ENCODE measurements at regions not wholly inside any gene's neighbourhood (a gene's known extent, or its start where the extent isn't known, plus 50 kb on each side); places are given as distances from the start of the nearest gene placed in this dataset.

DNA sequence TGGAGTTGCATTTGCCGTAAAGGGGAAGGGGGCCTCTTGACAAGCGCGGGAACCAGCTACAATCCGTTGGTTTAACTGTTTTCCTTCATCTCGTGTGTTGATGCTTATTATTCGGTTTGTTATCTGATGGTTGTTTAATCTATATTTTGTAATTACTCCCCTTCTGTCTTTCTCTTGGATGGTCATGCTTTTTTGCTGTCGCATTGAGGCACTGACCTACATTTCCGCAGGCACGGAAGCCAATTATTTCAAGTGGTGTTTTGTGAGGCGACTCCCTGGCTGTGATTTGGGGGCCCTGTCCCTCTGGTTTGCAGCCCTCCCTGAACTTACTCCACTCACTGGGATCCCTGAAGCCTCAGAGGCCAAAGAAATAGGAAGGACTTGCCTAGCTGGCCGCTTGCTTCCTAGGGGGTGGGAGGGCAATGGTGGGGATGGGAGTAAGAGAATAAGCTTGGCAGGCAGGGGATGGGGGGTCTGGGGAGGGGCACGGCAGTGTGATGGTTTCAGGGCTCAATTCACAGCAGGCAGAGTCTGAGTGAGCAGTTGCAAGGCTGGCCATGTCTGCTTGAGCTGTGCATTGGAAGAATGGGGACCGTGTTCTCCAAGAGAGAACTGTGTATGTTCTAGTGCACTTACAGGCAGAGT is 165.8 kb upstream of the B3GAT1 start:
- no peak for ATAC-seq
- intact Hi-C loops (cut with DNase I, micrococcal nuclease) = no loop called here
- DNase-seq = no peak

DNA sequence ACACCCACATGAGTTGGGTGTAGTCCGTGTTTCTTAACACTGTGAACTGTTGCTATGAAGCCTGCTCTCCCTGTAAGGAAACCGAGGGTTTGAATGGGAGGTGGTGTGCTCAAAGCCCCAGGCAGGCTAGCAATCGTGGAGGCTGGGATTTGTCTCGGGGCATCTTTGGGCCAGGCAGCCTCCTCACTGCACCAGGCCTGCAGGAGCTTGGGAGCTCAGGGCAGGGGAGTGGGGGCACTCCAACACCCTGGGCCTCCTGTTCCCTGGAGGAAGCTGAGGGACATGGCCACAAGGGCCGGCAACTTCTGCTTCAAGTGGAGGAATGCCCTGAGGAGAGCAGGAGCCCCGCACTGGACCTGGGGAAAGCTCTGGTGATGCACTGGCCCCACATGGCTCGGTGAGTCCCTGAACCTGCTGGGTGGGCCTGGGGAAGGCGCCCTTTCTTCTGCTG is 164.7 kb upstream of the B3GAT1 start:
- intact Hi-C loops (cut with DNase I, micrococcal nuclease) = no loop called here
- no peak for ATAC-seq
- no peak for DNase-seq

DNA sequence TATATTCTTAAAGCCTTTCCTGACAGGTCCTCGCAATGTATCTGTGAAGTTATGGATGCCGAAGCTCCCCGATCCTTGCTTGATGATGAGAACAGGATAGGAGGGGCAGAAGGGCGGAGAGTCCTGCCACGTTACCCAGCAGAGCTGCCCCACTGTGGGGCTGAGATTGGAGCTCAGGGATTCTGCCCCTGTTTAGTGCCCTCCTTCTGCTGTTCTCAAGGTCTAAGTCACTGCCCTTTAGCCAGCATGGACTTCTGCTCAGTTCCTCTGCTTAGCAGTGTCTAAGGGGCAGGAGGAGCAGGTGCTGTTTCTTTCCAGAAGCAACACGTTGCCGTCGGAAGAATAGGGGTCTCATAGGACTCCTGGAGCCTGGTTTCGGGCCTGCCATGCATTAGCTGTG is 164.2 kb upstream of the B3GAT1 start:
- intact Hi-C loops (cut with DNase I, micrococcal nuclease) = no loop called here
- DNase-seq (no peak), ATAC-seq (no peak)

DNA sequence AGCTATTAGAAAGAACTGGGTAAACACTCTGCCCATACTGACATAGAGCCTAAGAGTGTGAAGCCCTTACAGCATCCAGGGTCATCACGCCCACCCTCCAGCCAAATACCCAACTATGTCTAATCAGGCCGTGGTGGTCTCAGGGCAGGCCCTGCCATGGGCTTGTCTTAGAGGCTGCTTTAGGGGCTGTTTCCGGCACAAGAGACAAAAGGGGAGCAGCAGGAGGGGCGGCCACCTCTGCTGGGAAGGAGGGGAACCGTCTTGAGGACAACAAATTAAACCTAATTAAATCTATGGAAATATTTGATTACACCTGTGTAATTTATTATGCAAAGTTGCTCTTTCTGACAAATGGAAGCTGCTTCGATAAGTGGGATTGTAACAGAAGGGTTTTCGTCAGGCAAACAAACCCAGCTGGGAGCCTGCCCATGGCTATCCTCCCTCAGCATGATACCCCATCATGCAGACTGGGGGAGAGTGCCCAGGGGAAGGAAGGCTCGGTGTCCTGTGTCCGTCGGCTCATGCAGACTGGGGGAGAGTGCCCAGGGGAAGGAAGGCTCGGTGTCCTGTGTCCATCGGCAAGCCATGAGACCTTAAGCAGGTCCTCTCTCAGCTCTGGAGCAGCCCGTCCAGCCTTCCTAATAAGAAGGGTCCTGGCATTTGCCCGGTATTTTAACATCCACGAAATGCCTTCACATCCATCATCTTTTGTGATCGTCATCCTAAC is 163.6 kb upstream of the B3GAT1 start:
- no peak for DNase-seq
- intact Hi-C loops (cut with DNase I, micrococcal nuclease) = no loop called here

DNA sequence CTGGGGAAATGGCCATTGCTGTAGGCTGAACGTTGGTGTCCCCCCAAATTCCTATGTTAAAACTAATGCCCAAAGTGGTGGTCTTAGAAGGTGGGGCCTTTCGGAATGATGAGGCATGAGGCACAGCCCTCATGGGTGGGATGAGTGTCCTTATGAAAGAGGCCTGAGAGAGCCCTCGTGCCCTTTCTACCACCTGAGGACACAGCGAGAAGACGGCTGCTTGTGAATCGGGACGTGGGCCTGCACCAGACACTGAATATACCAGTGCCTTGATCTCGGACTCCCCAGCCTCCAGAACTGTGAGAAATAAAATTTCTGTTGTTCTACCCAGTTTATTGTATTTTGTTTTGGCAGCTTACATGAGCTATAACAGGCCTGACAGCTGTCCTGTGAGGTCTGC is 162.9 kb upstream of the B3GAT1 start:
- DNase-seq (no peak), ATAC-seq (no peak)
- intact Hi-C loops (cut with DNase I, micrococcal nuclease) = no loop called here

More for the DNA sequence above, 163.6 kb upstream of the B3GAT1 start:
- no peak for ATAC-seq

- ATAC-seq (no peak), DNase-seq (no peak)
- intact Hi-C loops (cut with DNase I, micrococcal nuclease) = no loop called here
Measured at GRCh38 chr11:134574425-134574824, 162.4 kb upstream of the B3GAT1 start.

- no peak for DNase-seq
- no peak for ATAC-seq
- intact Hi-C loops (cut with DNase I, micrococcal nuclease) = no loop called here
Measured at GRCh38 chr11:134573857-134574256, 161.8 kb upstream of the B3GAT1 start.

- ATAC-seq (no peak), DNase-seq (no peak)
- intact Hi-C loops (cut with DNase I, micrococcal nuclease) = no loop called here
Measured at GRCh38 chr11:134572741-134573675, 161.0 kb upstream of the B3GAT1 start.

DNA sequence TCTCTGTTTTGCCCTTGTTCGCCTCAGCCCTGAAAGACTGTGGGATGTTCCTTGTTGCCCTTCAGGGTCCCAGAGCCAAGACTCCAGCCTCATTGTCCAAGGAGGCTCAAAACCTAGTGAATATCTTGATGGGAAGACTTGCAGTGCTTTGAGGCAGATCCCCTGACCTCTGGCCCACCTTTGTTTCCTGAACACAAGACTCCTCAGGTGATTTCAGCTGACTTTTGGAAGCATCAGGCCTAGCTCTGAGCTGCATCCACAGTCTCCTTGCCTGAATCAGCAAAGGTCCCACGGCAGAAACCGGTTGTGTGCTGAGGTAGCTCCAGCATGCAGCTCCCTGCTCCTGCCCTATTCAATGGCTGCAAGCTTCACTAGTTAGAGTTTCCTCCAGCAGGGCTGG is 159.3 kb upstream of the B3GAT1 start:
- no peak for ATAC-seq
- intact Hi-C loops (cut with DNase I, micrococcal nuclease) = no loop called here
- no peak for DNase-seq

DNA sequence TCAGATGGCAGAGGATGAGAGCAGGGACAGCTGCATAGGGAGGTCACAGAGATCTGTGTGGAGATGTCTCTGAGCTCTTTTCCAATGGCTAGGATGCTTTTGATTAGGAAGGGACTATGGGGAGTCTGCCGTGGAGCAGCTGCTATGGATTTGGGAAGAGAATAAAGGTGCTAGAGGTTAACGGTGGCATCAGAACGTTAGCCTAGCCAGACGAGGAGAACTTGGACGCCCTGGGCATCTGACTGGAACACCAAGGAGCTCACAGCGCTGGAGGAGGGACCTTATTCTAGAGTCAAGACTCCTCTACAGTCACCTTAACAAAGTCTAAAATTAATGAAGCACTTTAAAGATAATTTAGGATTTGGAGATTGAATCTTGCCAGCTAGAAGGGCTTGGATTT is 157.2 kb upstream of the B3GAT1 start:
- ATAC-seq (no peak), DNase-seq (no peak)
- intact Hi-C loops (cut with DNase I, micrococcal nuclease) = no loop called here

GRCh38 chr11:134566311-134566710 is 154.3 kb upstream of the B3GAT1 start:
- intact Hi-C loops (cut with DNase I, micrococcal nuclease) = no loop called here
- ATAC-seq = no peak
- no peak for DNase-seq

DNA sequence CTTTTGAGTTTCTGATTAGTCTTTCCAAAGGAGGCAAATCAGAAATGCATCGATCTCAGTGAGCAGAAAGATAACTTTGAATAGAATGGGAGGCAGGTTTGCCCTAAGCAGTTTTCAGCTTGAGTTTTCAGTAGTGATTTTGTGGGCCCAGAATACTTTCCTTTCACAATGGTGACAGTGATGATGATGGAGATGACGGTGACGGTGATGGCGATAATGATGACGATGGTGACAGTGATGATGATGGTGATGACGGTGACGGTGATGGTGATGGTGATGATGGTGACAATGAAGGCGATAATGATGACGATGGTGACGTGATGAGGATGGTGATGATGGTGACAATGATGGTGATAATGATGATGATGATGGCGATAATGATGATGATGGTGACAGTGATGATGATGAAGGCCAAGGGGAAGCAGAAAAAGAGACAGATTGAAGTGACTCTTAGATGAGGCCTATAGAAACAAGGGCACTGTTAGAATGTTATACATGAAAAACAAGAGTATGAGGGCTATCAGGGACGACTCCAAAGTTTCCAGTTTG is 153.4 kb upstream of the B3GAT1 start:
- intact Hi-C loops (cut with DNase I, micrococcal nuclease) = no loop called here
- DNase-seq (no peak), ATAC-seq (no peak)

DNA sequence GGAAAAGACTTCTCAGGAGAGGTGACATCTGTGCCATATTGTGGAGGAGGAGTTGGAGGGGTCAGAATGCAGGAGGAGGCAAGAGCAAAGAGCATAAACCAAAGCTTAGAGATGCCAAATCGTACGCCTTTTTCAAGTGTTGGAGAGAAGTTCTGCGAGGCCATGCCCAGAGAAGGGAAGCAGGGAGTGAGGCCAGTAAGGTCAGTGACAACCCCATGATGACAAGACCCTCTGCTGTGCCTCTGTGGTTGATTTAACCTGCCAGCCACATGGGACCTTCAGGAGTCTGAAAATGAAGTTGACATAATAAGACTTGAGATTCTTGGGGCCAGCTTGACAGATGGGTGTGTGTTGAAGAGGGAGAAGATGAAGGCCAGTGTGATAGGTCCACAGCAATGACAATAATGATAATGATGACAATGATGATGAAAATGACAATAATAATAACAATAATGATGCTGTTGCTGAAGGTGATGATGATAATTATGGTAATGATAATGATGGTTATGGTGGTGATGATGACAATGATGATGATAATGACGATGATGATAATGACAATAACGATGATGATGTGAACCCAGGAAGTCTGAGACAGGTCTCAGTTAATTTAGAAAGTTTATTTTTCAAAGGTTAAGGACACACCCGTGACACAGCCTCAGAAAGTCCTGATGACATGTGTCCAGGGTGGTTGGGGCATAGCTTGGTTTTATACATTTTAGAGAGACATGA is 152.6 kb upstream of the B3GAT1 start:
- DNase-seq = no peak
- no peak for ATAC-seq
- intact Hi-C loops (cut with DNase I, micrococcal nuclease) = no loop called here

- DNase-seq (no peak), ATAC-seq (no peak)
- intact Hi-C loops (cut with DNase I, micrococcal nuclease) = no loop called here
Measured at GRCh38 chr11:134562941-134563471, 151.0 kb upstream of the B3GAT1 start.

DNA sequence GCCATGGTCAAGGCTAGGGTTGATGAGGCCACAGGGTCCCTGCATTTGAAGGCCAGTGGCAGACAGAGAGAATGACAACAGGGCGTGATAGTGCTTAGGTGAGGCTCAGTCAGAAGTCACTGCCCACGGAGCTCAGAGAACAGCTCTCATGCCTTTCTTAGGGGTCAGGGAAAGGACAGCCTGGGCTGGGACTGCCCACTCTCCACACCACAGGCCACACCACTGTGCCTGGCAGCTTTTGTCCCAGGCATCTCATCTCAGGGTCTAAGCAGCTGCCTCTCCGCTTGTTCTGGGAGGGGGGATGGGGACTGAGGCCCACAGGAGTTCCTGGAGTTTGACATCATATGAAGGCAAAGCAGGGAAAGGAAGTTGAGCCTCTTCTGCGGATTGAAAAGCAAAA is 150.2 kb upstream of the B3GAT1 start:
- intact Hi-C loops (cut with DNase I, micrococcal nuclease) = no loop called here
- no peak for DNase-seq

DNA sequence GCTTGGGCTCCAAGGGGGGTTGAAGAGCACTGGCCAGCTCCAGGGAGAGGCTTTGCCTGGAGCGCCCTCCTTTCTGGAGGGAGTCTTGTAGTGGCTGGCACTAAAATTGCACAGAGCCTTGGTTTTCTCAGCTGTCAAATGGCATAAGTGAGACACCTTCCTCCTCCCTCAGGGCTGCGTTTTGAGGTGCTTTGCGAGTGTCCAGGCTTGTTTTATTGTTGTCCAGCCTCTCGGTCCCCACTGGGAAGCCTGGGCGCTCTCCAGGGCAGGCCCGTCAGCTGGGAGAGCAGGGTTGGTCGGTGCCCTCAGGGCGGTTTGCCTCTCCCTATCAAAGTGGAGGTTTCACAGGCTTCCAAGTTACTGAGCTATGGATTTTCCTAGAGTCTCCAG is 149.3 kb upstream of the B3GAT1 start:
- ATAC-seq = no peak
- no peak for DNase-seq

More for the DNA sequence above, 150.2 kb upstream of the B3GAT1 start:
- no peak for ATAC-seq

GRCh38 chr11:134560566-134561330 is 148.7 kb upstream of the B3GAT1 start:
- DNase-seq = no peak
- intact Hi-C loops (cut with DNase I, micrococcal nuclease) = no loop called here
- ATAC-seq = no peak

More for the DNA sequence above, 149.3 kb upstream of the B3GAT1 start:
- intact Hi-C loops (cut with DNase I, micrococcal nuclease) = no loop called here

GRCh38 chr11:134560066-134560465 is 148.0 kb upstream of the B3GAT1 start:
- intact Hi-C loops (cut with DNase I, micrococcal nuclease) = no loop called here
- DNase-seq (no peak), ATAC-seq (no peak)
